Left kidney (tissue), 1 donor: ENCODE measurements at regions not wholly inside any gene's neighbourhood (a gene's known extent, or its start where the extent isn't known, plus 50 kb on each side); places are given as distances from the start of the nearest gene placed in this dataset.

Experiments
- DNase-seq: peaks from one replicate; pipeline ENCODE4 v3.0.0-alpha.2; 2013

DNA sequence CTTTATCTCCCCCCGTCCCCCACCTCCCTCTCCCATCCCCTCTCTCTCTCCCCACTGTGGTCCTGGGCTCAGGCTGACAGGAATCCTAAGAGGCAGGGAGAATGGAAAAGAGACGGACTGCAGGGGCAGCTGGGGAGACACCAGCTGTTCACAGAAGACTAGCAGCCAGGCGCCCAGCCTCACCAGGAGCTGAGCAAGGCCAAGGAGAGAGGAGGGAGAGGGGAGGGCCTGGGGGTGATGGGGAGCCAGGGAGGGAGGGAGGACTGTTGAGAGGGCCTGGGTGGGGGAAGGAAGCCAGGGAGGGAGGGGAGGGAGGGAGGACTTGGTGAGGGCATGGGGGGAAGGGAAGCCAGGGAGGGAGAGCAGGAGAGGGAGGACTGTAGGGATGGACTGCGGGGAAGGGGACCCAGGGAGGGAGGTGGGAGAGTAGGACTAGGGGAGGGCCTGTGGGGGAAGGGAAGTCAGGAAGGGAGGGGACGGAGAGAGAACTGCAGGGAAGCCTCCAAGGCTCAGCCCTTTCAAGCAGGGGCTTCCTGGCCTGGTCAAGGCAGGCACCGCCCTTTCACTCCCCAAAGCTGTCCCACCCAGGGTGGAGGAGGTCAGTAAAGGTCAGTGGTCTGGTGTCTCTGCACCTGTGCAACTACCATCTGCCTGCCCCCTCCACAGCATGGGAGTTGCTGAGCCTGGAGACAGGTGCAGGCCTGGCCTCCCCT lies 517.7 kb upstream of the MYT1L start:
- peak; percentile 50 for DNase-seq

DNA sequence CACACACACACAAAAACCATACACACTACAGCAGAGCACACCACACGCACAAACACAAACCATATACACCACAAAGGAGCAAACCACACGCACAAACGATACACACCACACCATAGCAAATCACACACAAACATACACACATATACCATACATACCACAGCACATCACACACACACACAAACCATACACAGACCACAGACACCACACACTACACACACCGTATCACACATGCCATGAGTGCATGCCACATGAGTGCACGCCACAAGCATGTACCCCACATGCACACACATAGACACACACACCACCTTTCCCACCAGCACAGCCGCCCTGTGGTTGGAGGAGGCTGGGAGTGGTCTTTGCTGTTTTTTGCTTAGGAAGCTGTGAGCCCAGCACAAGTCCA lies 517.1 kb upstream of the MYT1L start:
- no peak for DNase-seq

DNA sequence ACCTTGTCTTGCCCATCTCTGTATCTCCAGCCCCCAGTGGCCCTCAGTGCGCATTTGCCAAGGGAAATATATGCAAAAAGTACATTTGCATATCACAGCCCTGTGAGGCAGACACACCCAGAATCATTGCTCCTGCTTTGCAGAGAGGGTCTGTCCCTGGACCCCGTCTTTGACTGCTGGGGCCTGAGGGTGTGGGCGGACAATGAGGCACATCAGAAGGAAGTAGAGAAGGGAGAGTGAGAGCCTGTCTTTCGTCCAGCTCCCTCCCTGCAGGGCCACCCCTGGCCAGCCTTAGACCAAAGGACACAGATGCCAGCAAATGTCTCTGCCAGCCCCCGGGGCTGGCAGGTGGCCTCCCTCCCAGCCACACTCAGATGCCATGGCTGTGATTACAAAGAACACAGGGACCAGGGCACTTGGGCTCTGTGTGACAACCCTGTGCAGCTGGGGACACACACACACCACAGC lies 516.2 kb upstream of the MYT1L start:
- DNase-seq: no peak

DNA sequence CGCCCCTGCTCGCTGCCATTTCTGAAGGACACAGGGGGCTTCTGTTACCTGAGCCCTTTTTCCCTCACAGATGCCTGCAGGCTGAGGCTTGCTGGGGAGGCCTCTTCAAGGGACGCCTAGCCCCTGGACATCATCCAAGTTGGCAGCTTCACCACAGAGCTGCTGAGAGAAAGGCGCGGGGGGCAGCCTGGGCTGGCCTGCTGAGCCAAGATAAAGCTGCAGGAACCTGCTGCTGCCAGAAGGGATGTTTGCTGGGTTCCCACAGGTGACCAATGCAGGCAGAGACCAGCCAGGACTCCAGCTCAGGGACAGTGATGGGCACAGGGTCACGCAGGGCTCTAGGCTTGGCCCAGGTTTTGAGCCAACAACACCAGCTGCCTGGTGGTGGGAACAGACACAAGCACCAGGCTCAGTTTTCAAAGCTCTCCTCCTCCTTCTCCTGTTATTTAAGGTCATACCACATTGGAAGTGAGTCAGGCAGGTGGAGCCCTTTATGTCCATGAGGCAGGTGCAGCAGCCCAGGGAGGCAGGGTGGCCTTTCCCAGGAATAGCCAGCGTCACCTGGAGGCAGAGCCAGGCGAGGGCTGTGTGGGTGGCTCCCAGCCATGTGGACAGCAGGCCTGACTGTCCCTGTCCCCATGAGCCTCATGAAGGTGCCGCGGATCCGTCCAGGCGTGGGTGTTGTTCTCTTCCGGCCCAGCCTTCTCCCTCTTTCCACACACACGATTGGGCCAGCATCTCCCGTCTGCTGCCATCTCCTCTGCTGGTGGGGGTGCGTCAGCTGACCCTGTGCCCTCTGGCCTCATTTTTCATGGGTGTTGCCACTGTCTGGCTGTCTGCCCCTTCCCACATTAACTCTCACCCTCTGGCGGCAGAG lies 515.5 kb upstream of the MYT1L start:
- DNase-seq: no peak

DNA sequence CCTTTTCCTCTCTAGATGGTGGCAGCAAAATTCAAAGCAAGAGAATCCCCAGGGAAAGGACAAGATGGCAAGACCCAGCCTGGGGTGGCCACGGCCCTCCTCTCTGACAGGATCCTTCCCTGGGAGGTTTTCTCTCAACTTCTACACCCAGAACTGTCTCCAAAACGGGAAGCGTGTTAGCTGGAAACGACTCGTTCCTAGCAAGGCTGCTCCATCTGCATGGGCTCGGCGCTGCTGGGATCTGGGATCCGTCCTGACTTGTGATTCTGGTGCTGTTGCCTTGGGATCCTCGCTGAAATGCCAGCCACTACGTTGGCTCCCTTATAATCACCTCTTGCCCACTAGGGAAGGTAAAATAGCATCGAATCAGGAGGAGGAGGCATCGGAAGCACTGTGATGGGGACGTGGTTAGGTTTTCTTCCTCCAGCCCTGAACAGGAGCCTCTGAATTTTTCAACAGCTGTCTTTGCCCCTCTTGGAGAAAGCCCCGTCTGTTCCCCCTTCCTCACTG lies 514.8 kb upstream of the MYT1L start:
- no peak for DNase-seq

DNA sequence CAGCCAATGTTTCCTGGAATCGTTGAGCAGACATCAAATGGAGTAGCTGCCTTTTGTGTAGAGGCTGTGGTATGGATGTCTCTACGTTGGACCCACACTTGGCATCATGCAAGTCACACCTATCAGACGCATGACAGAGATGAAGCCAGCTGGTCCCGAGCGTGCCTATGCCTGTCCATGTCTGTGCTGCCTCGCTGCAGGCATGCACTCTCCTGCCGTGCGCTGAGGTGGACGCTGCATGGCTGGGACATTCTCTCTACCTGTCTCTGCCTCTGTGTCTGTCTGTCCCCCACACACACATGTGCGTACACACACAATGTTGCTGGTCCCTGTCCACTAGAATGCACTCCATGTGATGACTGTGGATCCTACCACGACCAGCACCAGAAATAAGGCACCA lies 514.2 kb upstream of the MYT1L start:
- DNase-seq: no peak

DNA sequence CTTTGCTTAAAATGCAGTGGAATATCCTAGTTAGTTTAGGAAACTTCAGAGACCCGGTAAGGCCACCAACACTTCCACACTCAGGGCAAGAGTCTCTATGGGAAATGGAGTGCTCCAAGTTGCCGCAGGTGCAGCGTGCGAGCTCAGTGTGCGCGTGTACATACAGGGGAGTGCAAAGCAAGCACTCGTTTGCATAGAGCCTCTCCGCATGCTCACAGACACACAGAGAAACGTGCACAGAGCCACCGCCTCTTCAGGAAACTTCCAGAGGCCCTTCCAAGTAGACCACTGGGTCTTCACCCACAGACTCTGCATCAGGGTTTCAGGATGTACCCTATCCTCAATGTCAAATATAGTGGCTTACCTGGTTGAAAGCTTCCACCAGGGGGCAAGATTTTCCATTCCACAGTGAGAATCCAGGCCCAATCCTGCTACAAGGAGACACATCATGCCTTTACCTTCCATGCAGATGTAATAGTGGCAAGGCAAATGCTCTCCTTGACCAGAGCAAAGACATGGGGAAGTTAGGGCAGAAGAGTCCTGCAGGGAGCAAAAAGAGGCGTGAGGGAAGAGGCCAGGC lies 513.0 kb upstream of the MYT1L start:
- DNase-seq: no peak

DNA sequence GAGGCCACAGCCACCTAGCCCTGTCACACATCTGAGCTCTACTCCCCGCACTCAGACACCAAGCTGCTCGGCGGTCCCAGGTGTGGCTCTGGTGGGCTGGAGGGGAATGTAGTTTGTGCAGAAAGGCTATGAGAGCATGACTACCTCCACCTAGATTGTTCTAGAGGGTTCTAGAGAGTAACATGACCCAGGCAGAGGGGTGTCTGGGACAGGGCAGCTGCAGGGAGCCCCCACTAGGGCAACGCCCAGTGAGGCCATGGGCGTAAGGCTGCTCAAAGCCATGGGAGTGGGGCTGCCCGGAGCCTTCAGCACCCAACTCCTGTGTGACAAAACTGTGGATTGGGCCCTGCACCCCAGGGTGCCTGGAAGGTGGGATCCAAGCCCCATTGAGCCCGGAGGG lies 511.4 kb upstream of the MYT1L start:
- no peak for DNase-seq

DNA sequence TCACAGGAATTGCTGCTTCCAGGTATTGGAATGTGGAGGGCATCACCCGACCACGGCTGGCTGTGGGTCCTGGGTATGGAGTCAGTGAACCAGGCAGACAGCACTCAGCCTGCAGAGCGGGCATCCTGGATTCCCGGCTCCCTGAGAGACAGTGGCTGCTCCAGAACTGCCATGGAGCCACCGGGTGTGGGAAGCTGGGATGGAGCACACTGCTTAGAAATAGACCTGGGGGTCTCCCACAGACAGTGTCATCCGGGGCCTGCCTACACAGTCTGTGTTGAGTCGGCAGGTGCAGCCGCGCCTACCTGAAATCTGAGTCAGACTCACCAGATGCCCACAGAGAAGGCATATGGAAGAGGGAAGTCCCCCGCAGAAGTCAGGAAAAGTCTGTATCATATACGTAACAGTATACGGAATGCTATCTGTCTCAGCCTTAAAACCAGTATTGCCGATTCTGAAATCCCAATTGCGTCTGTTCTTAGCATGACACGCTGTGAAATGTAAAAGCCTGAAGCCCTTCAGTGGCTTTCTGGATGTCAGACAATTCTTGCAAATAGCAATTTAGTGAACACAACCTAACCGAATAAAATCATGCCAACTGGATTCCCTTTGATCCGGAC lies 509.7 kb upstream of the MYT1L start:
- DNase-seq: no peak

DNA sequence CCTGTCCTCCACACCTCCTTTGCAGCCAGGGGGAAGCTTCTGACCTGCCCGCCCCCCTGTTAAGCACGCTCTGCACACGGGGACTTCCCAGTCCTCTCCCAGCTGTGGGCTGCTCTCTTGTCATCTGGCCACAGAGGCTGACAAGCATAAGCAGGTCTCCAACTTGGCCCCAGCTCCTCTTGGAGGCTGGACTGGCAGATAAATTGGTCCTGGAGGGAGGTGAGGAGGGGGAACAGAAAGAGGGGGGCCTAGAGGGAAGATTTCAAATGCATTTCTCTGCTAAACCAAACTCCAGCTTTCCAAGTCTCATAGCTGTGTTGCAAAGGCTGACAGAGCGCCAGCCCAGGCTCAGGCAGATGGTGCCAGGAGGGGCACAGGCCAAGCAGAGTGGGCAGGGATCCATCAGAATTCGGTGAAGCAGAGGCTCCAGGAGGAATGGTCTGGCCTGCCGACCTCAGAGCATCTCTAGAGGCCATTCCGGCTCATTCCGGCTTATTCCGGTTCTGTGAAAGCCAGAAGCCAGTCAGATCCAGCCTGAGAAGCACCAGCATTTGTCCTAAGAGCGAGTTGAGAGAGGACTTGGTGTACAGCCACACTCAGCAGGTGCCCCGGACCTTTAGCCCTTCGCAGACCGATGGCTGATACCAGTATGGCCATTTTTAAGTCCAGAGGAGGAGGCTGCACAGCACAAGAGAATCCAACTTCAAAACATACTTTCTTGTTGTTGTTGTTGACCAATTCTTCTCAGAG lies 508.9 kb upstream of the MYT1L start:
- DNase-seq: no peak

DNA sequence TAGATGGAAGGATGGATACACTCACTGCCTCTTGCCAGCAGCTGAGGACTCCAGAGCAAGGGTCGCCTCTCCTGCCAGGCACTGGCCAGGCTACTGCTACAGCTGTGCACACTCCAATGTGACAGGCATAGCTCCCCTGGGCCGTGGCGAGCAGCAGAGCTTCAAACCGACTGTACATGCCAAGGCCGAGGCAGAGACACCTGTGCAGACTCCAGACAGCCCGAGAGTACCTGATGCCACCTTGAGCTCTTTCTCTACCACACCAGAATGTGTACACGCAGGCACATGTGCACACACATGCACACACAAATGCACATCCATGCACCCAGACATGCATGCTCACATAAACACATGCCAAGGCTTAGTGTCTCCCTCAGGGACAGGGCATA lies 508.3 kb upstream of the MYT1L start:
- DNase-seq: no peak

DNA sequence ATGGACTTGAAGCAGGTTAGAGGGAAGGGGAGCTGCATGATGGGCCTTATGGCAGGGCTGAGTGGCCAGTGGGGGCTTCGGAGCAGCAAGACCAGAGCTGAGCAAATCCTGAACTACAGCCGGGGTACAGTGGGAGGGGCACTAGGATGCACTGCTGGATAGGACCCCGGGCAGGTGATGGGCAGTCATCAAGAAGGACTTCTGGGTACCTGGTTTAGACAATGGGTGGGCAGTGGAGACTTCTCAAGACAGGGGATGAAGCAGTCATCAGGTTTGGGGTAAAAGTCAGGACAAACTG lies 507.4 kb upstream of the MYT1L start:
- no peak for DNase-seq

DNA sequence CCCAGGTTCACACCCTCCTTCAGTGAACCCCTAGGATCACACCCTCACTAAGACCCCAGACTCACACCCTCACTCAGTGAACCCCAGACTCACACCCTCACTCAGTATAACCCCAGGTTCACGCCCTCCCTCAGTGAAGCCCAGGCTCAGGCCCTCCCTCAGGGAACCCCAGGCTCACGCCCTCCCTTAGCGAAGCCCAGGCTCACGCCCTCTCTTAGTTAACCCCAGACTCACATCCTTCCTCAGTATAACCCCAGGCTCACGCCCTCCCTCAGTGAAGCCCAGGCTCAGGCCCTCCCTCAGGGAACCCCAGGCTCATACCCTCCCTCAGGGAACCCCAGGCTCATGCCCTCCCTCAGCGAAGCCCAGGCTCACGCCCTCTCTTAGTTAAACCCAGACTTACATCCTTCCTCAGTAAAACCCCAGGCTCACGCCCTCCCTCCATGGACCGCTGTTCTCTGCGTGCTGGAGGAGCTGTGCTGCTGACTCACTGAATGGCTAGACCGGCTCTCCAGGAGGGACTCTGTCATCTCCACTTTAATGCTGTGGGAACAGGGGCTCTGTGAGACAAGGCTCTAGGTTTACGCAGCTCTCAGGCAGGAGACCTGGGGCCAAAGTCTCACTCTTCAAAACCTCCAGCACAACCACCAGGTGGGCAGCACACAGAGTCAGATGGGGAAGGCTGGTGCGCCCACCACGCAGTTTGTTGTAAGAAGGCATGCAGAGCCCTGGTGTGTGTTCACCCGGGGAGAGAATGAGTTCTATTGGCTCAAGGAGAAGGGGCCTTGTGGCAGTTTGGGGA lies 506.9 kb upstream of the MYT1L start:
- DNase-seq: no peak

DNA sequence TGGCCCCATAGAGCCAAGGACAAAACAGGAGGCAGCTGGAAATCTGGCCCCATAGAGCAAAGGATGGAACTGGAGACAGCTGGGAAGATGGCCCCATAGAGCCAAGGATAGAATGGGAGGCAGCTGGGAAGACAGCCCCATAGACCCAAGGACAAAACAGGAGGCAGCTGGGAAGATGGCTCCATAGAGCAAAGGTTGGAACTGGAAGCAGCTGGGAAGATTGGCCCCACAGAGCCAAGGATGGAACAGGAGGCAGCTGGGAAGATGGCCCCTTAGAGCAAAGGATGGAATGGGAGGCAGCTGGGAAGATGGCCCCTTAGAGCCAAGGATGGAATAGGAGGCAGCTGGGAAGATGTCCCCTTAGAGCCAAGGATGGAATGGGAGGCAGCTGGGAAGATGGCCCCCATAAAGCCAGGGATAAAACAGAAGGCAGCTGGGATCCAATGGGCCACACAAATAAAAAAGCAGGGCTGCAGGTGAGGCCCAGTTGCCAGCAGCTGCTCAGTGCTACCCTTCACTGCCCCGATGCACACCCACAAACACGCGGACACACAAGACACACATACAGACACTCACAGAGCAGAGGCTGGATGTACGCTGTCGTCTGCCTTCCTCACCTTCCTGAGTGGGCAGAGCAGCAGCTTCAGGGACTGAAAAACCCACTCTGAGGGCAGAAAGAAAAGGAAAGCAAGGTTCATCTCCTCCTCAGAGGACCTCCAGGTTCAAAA lies 505.4 kb upstream of the MYT1L start:
- no peak for DNase-seq

DNA sequence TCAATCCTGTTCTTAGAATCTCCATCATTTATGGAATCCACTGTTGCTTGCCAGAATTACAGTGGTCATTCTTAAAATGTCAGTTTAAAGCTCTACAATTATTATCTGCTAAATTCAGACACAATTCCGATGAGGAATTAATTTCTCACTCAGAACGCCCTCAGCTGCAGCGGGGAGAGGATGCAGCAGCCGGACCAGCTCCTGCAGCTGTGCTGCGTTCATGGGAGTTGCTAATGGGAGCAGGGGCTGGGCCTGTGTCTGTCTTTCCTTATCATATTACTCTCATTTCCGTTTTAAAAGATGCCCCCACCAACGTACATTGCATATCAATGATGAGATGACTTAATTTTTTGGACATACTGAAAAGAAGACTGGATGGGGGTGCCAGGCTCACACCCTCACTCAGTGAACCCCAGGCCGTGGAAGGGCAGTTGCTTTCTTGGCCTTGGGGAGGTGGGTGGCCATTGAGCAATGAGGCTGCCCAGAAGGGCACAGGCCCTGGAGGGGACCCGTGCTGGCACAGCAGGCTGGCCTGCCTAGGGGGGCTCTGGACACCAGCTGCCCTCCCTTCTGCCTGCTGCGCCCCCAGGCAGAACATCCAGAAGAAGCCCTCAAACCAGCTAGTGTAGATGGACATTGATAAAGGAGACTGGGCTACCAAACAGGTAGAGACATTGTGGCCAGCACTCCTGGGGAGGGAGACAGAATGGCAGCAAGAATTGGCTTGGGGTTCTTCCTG lies 503.6 kb upstream of the MYT1L start:
- DNase-seq: no peak

DNA sequence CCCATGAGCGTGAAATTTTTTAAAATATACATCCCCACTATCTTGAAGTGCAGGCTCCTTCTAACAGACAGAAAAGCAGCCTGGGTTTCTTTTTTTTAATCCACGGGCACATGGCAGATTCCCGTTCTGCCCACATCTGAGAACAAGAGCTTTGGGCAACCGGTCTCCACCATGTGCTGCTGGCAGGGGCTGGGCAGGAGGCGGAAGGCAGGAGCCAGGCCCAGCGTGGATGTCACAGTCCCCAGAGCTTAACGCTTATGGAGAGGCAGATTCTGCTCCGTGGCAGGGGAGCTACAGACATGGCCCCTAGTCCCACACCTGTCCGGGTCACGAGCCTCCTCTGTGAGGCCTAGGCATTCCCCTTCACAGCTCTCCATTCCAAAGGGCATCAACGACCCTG lies 503.0 kb upstream of the MYT1L start:
- no peak for DNase-seq

DNA sequence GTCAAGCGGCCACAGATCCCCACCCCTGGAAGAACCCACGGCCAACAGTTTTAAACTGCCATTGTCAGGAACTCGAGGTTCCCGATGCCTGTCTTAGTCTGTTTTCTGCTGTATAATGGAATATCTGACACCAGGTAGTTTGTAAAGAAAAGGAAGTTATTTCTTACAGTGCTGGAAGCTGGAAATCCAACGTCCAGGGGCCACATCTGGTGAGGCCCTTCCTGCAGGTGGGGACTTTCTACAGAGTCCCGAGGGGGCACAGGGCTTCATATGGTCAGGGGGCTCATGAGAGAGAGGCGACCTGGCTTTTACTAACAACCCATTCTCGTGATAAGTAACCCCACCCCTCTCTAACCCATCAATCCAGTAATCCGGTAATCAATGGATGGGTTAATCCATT lies 501.6 kb upstream of the MYT1L start:
- DNase-seq: no peak

DNA sequence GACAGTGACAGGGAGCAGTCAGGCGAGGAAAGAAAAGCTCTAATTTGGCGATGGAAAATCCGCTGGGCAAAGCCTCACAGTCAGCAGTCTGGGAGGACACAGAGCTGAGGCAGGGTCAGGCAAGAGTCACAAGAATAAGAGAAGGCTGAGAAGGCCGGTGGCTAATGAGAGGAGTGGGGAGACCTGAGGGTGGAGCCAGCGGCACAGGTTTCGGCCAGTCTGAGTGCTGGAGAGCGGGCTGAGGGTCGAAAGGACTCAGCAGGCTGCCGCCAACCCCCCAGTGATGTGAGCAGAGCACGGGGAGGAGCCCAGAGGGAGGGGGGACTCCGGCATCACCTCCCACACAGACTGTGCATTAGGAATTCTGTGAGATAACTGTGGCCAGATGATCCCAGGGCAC lies 500.6 kb upstream of the MYT1L start:
- peak; percentile 48 for DNase-seq

DNA sequence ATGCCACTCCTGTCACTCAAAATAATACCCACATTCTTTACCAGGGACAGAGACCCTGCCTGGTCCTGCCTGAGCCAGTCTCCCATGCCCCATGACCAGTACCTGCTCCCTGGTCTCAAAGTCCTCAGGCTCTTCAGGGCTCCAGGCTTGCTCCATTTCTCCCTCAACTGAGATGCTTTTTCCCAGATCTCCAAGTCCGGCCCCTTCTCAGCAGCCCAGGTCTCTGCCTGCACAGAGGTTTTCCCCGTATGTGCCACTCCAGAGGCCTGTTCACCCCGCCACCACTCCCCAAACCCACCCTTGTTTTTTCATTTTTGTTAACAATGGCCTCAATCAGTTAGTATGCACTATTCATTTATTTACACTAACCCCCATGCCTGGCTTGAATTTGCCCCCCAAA lies 499.5 kb upstream of the MYT1L start:
- no peak for DNase-seq
